HG02759 (cell line): ENCODE measurements at regions not wholly inside any gene's neighbourhood (a gene's known extent, or its start where the extent isn't known, plus 50 kb on each side); places are given as distances from the start of the nearest gene placed in this dataset.

Source experiments
- ATAC-seq: cut with Tn5 transposase; IDR thresholded peaks from one replicate; pipeline ENCODE4 v1.9.1; 2021; ENCODE audit warnings: mild to moderate bottlenecking, moderate library complexity; ENCODE audit not compliant: unreplicated experiment

DNA sequence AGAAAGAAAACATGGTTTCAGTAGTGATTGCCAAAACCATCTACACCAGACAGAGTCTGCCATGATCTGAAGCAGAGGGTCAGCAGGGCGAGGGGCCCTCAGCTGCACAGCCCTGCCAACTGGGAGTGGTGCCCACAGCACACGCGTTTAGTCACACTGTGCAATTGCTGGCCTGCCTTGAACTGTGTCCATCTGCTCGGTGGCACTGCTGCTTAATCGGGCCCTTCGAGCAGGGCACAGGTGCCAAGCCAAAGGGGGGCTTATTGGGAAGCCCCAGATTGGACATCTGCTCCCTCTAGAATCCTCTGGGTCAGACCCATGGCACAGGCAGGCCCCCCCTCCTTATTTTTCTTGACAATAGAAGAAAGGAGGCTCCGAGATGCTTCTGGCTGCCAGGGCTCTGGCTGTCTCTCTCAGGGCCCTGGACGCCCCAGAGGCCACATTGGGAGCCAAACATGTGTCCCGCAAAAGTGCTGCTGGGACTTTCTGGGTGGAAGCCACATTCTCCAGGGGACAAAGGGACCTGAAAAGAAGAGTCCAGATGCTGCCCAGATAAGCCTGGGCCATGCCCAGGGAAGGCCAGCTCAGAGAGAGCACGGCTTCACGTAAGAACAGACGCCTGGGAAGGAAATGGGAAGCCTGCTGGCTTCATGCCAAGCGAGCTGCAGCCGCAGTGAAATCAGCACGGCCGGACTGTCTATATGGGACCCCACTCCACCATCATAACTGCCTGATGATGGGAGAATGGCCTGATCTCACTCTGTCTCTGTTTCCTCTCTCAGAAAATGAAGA, 349.2 kb downstream of the GADD45G start:
- no peak for ATAC-seq

DNA sequence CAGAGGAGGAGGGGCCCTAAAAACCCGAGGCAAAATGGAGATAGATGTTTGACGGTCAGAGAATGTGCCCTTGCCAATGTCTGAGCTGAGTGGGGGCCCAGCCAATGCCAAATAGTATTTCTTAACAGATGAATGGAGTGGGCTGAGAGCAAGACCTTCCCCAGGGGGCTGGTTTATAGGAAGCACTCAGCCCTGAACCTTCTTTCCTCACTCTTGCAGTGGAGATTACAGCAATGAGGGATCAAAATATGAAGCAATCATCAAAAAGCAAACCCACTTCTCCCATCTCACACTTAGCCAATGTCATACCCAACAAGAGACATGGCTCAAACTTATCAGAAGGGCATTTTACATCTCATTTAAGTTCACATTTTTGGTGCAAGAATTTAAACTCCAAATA, 350.3 kb downstream of the GADD45G start:
- no peak for ATAC-seq

DNA sequence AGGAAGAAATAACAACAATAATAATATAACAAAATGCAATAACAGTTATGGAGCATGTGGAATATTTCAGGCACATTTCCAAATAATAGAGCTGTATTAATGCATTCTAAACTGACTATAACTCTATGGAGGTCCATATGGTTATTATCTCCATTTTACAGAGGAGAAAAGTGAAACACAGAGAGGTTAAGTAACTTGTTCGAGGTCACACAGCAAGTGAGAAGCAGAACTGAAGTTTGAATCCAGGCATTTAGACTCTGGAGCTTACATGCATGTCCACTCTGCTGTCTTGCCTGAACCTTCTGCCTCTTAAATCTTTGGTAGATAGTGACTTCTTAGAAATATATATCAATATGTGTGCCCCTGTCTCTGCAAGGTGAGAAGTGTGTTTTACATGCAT, 350.8 kb downstream of the GADD45G start:
- ATAC-seq, result no peak

DNA sequence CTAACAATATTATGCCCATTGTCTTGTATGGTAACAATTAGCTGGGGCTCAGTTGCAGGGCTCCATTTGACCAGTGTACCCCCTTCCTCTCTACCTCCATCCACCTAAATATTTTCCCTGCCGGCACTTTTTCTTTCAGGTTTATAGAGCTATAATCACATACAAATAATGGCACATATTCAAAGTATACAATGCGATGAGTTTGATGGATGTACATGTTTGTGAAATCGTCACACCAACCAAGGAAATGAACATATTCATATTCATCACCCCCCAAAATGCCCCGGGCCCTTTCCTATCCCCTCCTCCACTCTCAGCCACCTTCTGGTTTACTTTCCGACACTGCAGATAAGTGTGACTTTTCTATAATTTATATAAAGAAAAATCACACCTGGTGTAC, 351.5 kb downstream of the GADD45G start:
- no peak for ATAC-seq

DNA sequence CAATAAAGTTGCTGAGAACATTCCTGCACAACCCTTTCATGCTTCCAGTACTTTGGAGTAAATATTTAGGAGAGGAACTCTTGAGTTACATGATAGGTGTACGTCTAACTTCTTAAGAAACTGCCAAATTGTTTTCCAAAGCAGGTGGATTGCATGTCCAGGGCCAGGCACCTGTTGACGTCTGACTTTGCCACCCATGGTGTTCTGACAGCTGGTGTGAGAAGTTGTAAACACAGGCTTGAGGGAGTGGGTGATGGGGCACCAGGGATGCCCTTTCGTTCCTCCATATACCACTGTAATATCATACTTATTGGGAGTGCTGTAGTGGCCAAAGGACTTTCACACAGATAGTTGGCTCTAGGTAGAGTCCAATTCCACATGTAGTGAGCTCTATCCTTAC, 352.1 kb downstream of the GADD45G start:
- no peak for ATAC-seq

DNA sequence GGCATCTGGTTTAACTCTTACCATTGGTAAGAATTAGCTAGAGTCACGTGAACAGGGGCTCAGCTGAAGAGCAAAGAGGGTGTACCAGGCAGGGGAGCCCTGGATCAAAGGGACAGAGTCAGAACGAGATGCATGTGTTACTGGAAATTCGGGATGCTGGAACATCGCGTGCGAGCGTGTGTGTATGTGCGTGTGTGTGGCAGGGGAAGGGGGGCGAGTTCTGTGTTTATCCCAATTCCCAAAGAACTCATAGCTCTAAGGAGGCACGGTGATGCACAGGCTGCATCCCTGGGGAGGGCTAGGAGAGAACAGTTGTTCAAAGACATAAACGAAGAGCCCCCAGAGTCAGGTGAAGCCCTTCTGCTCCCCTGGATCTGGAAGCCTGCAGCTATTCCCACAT, 353.3 kb downstream of the GADD45G start:
- no peak for ATAC-seq

DNA sequence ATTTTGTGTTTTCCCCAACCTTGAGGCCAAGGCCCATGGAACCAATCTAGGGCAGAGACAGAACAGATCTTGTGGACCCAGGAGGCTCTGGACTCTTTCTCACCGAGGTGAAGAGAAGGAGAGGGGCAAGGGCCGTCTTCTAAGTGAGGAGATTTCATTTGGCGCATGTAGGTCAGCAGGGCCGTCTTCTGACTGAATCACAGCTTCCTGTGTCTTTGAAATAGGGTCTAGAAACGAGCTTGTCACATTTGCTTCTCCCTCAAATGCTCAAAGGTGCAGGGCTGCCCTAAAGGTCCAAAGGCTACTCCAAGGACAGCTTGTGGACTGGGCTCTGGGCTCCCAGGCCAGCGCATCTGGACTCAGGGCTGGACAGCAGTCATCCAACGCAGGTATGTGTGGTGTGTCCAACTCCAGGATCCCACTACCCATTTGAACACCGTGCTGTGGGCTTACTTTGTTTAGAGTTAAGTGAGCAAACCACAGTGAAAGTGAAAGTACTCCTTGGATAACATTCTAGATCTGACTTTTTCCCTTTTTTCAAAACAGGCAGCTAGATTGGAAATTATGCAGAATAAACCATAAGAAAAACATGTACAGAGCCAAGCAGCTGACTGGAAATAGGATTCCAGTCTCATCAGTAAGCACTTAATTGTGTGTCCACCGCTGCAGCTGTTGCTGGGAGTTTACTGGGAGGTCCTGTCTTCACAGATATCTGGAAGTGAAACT, 357.0 kb downstream of the GADD45G start:
- no peak for ATAC-seq

DNA sequence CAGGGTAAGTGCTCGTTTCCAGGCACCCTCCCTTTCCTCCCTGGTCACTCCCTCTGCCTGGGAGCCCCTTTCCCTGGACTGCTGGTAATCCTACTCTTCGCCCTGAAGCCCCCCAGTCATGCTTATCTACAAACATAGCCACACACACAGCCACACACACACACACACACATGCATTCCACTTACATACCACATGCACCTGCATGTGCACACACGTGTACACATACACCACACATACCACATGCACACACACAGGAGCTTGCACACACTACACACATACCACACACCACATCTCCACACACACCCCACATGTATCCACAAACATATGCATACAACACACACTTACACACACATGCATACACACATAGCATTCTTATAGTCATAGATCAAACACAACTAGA, 358.5 kb downstream of the GADD45G start:
- no peak for ATAC-seq

DNA sequence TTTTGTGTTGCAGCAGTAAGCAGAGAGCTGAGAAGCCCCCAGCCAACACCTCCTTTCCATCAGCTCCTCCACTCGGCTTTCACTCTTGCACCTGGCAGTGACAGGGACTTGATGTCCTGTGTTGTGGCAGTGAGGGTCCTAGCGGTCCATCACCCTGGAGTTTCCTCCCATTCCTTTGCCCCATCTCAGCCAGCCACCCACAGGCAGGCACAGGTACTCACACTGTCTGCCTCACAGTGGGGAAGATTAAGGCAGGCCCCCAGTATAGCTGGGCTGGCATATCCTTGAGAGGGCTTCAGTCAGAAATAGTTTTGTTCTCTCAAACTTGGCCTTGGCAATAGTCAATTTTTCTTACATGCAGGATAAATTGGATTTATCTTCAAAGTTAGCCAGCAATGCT, 362.7 kb downstream of the GADD45G start:
- ATAC-seq, result no peak

DNA sequence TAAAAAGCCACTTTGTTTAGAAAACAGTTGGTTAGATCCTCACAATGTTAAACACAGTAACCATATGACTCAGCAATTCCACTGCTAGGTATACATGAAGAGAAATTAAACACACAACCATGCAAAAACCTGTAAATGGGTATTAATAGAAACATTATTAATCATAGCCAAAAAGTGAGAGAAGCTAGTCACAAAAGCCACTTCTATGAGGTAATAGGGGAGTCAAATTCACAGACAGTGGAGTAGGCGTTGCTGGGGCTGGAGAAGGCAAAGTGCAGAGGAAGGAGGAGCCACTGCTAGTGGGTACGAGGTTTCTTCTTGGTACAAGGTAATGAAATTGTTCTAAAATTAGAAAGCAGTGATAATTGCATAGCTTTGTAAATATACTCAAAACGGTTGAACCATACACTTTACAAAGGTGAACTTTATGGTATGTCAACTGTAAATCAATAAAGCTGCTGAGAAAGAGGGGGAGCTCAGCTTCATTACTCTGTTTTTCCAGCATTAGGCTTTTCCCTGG, 364.4 kb downstream of the GADD45G start:
- ATAC-seq, result no peak

DNA sequence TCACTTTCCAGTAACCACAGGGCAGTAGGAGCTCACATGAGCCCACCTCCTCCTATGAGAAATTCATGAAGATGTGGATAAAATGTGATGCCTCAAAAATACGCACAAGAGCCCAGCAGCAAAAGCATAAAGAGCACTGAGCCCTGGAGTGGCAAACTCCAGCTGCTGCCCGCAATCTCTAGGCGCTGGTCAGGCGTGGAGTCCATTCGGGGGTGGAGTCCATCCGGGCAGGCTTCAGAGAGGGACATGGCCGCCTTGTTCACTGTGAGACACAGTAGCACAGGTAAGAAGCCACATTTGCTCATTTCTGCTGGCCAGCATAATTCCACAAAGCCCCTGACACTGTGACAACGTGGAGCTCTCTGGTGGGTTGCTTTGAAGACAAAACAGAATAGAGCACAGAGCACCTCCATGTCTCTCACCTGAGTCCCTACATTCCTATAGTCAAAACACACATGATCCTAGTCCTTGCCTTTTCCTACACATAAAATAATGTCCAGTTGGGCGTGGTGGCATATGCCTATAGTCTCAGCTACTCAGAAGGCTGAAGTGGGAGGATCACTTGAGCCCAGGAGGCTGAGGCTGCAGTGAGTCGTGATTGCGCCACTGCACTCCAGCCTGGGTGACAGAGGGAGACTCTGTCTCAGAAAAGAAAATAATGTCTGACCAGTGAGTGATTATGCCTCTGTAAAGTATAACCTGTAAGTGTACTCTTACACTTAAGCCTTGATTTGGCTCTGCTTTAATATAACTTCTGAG, 365.2 kb downstream of the GADD45G start:
- ATAC-seq, result no peak

DNA sequence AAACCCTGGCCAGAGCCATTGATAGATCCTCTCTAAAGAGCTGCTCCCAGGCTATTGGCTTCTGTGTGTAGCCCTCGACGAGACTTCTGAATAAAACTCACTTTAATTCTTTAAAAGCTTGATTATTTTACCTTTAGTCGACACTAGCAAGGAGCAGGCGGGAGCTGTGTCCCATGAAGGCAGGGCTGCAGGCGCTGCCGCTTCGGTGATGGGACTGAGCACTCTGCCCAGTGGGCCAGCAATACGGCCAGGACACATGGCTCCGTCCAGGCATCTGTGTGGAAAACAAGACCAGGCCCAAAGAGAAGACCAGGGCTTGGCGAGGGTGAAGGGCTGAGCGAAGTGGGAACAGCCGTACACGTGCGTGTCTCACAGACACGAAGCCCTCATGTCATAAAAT, 365.9 kb downstream of the GADD45G start:
- ATAC-seq, result no peak

DNA sequence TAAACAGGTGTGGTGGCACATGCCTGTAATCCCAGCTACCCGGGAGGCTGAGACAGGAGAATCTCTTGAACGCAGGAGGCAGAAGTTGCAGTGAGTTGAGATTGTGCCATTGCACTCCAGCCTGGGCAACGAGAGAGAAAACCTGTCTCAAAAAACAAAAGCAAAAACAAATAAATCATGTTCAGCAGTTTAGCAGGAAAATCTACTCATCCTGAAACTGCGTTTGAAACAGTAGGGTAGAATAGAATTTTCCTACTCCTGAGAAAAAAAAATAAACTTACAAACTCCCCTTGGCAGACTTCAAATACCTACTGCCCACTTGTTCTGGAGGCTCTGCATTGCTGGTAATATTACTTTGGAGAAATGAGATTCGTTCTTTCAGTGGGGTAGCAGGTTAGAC, 367.7 kb downstream of the GADD45G start:
- ATAC-seq, result no peak

DNA sequence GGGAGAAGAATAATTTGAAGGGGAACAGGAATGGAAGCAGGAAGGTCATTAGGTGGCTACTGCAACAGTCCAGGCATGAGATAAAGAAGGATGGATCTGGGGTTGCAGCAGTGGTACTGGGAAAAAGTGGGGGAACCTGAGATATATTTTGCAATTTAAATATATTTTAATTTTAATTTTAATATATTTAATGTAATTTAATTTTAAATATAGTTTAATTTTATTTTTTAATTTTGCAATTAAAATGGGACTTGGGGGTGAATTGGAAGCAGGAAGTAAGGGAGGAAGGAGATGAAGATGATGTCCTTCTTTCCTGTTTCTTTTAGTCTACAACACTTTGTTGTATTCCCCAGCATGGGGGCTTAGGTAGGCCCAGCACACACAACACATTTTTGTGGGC, 369.8 kb downstream of the GADD45G start:
- ATAC-seq, result no peak

DNA sequence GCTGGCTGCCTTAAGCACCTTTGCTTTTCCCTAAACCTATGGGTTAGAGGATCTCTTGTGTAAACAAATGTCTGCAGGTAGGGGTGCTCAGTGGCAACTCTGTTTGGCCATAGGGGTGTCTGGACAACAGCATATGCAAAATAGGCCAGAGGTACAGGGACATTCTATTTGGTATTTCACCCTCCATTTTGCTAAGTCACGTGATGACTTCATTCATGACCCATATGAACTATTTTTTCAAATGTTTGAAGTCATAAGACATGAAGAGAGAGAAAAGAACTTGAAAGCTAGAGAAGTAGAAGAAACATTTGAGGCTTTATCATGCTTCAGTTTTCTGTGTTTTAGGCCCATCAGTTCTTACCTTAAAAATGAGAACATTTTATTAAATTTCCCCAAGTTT, 370.2 kb downstream of the GADD45G start:
- ATAC-seq, result no peak

DNA sequence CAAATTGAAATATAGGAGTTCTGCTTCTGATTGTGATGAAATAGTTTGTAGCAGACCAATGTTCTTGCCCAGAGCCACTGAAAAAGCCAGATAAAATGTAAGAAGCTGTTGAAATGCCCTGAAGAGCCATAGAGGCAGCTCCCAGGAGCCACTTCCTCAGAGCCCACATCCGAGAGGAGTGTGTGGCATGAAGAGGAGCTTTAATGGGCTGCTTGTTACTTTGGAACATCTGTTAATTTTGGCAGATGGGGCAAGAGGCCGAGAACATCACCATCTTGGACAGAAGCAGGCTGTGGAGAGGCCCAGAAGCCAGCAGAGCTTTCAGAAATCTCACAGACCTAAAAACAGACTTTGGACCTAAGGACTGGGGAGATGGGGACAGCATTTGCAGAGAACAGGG, 370.8 kb downstream of the GADD45G start:
- ATAC-seq, result no peak

DNA sequence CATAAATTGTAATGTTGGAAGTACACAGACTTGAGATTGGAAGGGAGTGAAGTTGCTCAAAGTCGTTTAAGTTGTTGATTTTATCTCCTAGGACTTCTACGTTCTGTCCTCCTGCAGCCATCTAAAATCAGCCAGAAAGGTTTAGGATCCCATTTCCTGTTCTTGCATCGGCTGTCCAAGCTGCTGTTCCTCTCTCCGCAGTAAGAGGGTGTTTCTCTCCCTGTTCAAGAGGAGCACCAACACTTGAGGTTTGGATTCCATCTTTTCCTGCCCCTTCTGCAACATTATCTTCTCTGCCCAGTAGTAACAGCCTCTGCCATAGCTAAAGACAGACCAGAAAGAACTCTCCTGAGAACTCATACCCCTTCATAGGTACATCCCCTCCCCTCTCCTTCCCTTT, 373.4 kb downstream of the GADD45G start:
- ATAC-seq, result no peak

DNA sequence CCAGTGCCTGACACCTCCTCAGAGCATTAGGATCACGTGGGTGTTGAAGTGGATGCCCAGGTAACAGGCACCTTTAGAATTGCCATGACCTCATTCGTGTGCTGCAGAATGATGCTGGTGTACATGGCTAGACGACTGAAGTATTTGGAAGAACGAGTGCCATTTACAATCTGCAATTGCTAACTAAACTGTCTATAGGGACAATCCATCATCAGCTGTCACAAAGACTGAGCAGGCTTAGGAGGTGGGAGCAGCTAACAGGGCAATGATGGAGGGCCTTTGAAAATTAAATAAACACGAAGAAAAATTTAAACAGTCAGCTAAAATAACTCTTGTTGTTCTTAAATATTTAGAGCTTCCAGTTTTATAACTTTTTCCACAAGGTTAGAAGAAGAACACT, 375.8 kb downstream of the GADD45G start:
- no peak for ATAC-seq

DNA sequence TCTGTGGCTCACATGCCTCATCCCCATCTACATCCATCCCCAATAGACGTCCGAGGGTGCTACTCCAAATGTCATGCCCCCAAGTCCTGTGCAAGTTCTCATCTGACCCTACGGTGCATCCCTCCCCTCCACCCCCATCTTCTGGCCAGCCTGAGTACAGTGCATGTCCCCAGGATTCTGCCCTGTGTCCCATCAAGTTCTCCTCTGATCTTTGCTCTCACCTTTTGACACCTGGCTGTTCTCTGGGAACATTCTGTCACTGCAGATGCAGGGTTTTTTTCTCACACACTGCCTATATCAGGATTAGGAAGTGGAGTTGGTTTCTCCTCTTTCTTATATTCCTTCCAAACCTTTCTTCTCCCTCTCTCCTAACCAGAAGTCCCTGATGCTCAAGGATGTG, 377.2 kb downstream of the GADD45G start:
- ATAC-seq, result no peak

DNA sequence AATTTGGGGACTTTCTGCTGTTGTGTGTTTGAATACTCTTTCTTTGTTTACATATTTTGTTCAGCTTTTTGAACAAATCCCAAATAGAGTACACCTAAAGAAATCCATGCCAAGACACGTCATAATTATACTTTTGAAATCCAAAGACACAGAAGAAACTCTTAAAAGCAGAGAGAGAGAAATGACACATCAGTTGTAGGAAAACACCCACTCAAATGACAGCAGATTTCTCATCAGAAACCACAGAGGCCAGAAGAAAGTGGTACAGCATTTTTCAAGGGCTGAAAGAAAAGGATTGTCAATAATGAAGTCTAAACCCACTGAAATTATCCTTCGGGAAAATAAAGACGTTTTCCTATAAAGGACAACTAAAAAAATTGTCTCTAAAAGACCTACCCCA, 378.6 kb downstream of the GADD45G start:
- no peak for ATAC-seq

DNA sequence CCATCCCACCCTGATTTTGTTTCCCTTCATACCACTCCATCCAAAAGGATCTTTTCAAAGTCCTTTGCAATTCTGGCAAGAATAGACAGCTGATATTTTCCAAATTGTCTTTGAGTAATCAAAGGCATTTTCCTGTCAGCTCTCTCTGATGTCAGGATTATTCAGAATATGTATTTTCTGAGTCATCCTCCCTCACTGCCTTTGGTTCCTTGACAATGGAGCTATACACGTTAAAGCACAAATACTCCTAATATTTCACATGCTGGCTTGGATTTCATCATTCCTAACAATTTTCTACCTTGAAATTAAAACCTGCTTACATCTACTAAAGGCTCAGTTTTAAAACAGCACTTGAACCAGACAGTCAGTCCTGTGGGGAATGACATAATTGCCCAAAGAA, 379.4 kb downstream of the GADD45G start:
- ATAC-seq, result no peak

DNA sequence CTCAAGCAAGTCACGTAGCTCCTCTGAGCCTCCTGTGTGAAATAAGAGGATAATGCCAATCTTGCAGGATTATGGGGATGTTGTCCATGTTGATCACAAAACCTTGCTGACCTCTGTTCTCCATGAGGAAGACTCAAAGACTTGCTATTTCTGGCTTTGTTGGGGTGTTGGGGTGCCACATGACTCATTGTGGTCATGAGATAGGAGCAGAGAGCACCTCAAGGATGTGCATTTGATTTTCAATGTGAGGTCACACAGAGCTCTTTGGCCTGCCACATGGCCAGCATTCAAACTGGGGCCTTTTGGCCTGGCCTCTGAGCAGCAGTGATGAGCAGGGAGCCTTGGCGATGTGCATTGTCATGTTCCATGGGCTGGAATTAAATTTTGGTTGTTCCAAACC, 380.3 kb downstream of the GADD45G start:
- ATAC-seq, result no peak
